Heart left ventricle (tissue), 16 donors: ENCODE measurements at regions not wholly inside any gene's neighbourhood (a gene's known extent, or its start where the extent isn't known, plus 50 kb on each side); places are given as distances from the start of the nearest gene placed in this dataset.

Experiments
- ATAC-seq, 4 donors: fragments of 200-7000 bp; cut with Tn5 transposase; one replicate each; pipeline ENCODE4 v1.9.1; 2020 to 2022; ENCODE audit warnings: moderate library complexity in 4 of 4, mild to moderate bottlenecking in 3 of 4, moderate number of reproducible peaks in 1 of 4
- DNase-seq, 5 donors: peaks; one replicate each; pipeline ENCODE4 v3.0.0-alpha.2; 2020
- H3K27ac ChIP-seq, 12 donors: fragments of 200-600 bp; sonication (generic) in 4 of 12; one replicate each; pipeline versions ENCODE4 v1.5.0 to v1.8.0; 2016 to 2022; ENCODE audit warnings: mild to moderate bottlenecking in 2 of 12
- H3K27me3 ChIP-seq, 9 donors: fragments of 200-600 bp; sonication (generic) in 2 of 9; one replicate each; pipeline versions ENCODE4 v1.5.1 to v1.8.0; 2016 to 2022; ENCODE audit warnings: mild to moderate bottlenecking in 3 of 9
- H3K36me3 ChIP-seq, 9 donors: fragments of 200-600 bp; sonication (generic) in 2 of 9; one replicate each; pipeline versions ENCODE4 v1.5.0 to v1.8.0; 2018 to 2022; ENCODE audit warnings: mild to moderate bottlenecking in 2 of 9
- H3K4me1 ChIP-seq, 12 donors: fragments of 200-600 bp; sonication (generic) in 4 of 12; one replicate each; pipeline versions ENCODE4 v1.5.0 to v1.8.0; 2016 to 2022; ENCODE audit warnings: mild to moderate bottlenecking in 3 of 12
- H3K4me3 ChIP-seq, 12 donors: fragments of 200-600 bp; sonication (generic) in 4 of 12; one replicate each; pipeline versions ENCODE4 v1.5.0 to v1.8.0; 2017 to 2022; ENCODE audit warnings: mild to moderate bottlenecking in 9 of 12, moderate library complexity in 4 of 12
- H3K9me3 ChIP-seq, 12 donors: fragments of 200-600 bp; sonication (generic) in 4 of 12; one replicate each; pipeline versions ENCODE4 v1.5.0 to v1.8.0; 2016 to 2022; ENCODE audit warnings: mild to moderate bottlenecking in 1 of 12
- POLR2A ChIP-seq, 2 donors: fragments of 450-650 bp; IDR thresholded peaks; one replicate each; pipeline ENCODE4 v1.6.1; 2017; ENCODE audit warnings: antibody characterized with exemption in 2 of 2, mild to moderate bottlenecking in 2 of 2, moderate library complexity in 2 of 2
- WGBS, 4 donors: extraction: QIAGEN DNeasy Blood & Tissue Kit in 2 of 4; methylation state at CpG; one replicate each; pipeline versions ENCODE4 v1.1.5 to v1.1.7; 2013 to 2018; 5-methylcytosine and 5-hydroxymethylcytosine counted together
- intact Hi-C, 10 donors: fragments of 100-400 bp; cut with DNase I; formaldehyde crosslinking; loops; one replicate each; pipeline versions ENCODE4 v1.11.1 to v1.14.2; 2022
- TF ChIP-seq, protein P1 (sequence below), 12 donors: fragments of 200-600 bp; sonication (generic) in 4 of 12; IDR thresholded peaks; one replicate each; pipeline versions ENCODE4 v1.5.0 to v1.8.0; 2018 to 2022; ENCODE audit warnings: antibody characterized with exemption in 12 of 12, mild to moderate bottlenecking in 5 of 12
- donor health status: ischemic (EF 13 %, LVEDD 7.1; RV severe dilation, severe dysfunction).
- donor health status: healthy with polysubstance abuse.
- donor health status: DM: no; HTN: yes; CAD: no.
- donor health status: DM: no; HTN: no; CAD: no.
- donor health status: ischemic (EF 25% LVEDD 6.9; RV normal size, moderate dysfunction).
- donor health status: ischemic (EF 25% LVEDD 5.7; RV mildly dilated, moderate dysfunction).
- donor health status: healthy.
- donor health status: DM: yes; HTN: yes; CAD: no.
- donor health status: ischemic (EF 35%, LVEDD 5.7; RV mildly dilated, moderate dysfunction).
- donor health status: nonischemic (EF 11% LVEDD 7.7; RV severe dilation, severe dysfunction).
- donor health status: DM: yes; HTN: yes; CAD: no.
- donor health status: PGD.
- donor health status: ischemic (EF 29% LVEDD 5.4; RV normal size, mild dysfunction).
- donor health status: nonischemic (EF 23%, LVEDD 6.1; RV moderate dilation, normal function).

DNA sequence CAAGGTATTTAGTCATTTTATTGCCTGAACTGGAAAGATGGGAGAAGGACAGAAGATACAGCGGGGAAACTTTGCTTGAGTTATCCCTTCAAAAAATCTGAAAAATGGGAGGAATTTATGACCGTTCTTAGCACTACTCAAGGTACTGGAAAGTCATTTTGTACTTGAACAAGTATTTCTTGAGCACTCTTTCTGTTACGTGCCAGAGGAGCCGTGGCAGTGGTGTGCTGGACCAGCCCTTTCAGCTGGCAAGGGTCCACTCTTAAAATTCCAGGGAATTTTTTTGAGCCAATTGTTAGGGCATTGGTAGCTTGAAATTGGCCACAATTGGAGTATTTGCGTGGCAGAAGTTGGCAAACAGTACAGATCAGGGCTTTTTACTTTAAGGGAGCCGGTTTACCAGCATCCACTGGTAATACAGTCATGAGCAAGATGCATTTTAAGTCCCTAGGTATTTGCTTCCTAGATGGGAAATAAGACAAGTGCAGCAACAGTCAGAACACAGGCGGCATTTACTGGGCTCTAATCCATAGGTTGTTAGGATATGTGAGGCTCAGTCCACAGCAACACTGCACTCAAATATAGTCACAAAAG, 145.9 kb upstream of the ST8SIA2 start:
- H3K27me3 ChIP-seq = peaks cover 0 to 9% (median 0%) of the 10 kb centered on the region in 9 donors
- ATAC-seq (no peak), DNase-seq (no peak)
- no peaks in the 10 kb centered on the region for H3K9me3 ChIP-seq
- no peak overlapping the region for H3K4me3 ChIP-seq
- H3K27ac ChIP-seq = no peak overlapping the region
- 82 to 85% (median 83%) methylated on average over 7 of the region's 7 CpGs for whole genome bisulfite sequencing, 4 donors
- no peaks in the 10 kb centered on the region for H3K36me3 ChIP-seq
- TF ChIP-seq POLR2A (IDR thresholded peaks at IDR 0.05) = no peak
- TF ChIP-seq, protein P1, sequence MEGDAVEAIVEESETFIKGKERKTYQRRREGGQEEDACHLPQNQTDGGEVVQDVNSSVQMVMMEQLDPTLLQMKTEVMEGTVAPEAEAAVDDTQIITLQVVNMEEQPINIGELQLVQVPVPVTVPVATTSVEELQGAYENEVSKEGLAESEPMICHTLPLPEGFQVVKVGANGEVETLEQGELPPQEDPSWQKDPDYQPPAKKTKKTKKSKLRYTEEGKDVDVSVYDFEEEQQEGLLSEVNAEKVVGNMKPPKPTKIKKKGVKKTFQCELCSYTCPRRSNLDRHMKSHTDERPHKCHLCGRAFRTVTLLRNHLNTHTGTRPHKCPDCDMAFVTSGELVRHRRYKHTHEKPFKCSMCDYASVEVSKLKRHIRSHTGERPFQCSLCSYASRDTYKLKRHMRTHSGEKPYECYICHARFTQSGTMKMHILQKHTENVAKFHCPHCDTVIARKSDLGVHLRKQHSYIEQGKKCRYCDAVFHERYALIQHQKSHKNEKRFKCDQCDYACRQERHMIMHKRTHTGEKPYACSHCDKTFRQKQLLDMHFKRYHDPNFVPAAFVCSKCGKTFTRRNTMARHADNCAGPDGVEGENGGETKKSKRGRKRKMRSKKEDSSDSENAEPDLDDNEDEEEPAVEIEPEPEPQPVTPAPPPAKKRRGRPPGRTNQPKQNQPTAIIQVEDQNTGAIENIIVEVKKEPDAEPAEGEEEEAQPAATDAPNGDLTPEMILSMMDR (IDR thresholded peaks at IDR 0.05) = no peak
- no peaks in the 10 kb centered on the region for H3K4me1 ChIP-seq
- intact Hi-C loops = no loop called here

- DNase-seq = no peak
- peak in 1 of 4 donors; percentile 31 for ATAC-seq
- Histone ChIP-seq H3K4me1 (peaks cover 0 to 6% (median 0%) of the 10 kb centered on the region in 12 donors), H3K27ac (no peak overlapping the region), H3K36me3 (no peaks in the 10 kb centered on the region), H3K4me3 (no peak overlapping the region), H3K27me3 (peaks cover 0 to 4% (median 0%) of the 10 kb centered on the region in 9 donors), H3K9me3 (peaks cover 0 to 8% (median 0%) of the 10 kb centered on the region in 12 donors)
- TF ChIP-seq POLR2A (IDR thresholded peaks at IDR 0.05) = no peak
- TF ChIP-seq, protein P1 (IDR thresholded peaks at IDR 0.05) = no peak
- intact Hi-C loops = loop anchor here in 1 of 10 donors (10.0 kb wide), 1 partner anchor 62 kb away; no protein-coding TSS in a partner anchor
- WGBS, 4 donors = 26 to 38% (median 31%) methylated on average over 14 of the region's 14 CpGs
Observed at GRCh38 chr15:92266796-92267685, 126.6 kb upstream of the ST8SIA2 start.

- intact Hi-C loops = loop anchor here in 1 of 10 donors (10.0 kb wide), 1 partner anchor 64 kb away; no protein-coding TSS in a partner anchor
- Histone ChIP-seq H3K27ac (no peak overlapping the region), H3K9me3 (no peaks in the 10 kb centered on the region), H3K4me1 (peaks cover 0 to 6% (median 0%) of the 10 kb centered on the region in 12 donors), H3K36me3 (no peaks in the 10 kb centered on the region), H3K27me3 (peaks cover 0 to 4% (median 0%) of the 10 kb centered on the region in 9 donors), H3K4me3 (no peak overlapping the region)
- DNase-seq (no peak), ATAC-seq (no peak)
- WGBS, 4 donors = 61 to 72% (median 67%) methylated on average over 3 of the region's 3 CpGs
- TF ChIP-seq, protein P1 (IDR thresholded peaks at IDR 0.05) = no peak
- TF ChIP-seq POLR2A (IDR thresholded peaks at IDR 0.05) = no peak
Observed at GRCh38 chr15:92268900-92269299, 124.8 kb upstream of the ST8SIA2 start.

DNA sequence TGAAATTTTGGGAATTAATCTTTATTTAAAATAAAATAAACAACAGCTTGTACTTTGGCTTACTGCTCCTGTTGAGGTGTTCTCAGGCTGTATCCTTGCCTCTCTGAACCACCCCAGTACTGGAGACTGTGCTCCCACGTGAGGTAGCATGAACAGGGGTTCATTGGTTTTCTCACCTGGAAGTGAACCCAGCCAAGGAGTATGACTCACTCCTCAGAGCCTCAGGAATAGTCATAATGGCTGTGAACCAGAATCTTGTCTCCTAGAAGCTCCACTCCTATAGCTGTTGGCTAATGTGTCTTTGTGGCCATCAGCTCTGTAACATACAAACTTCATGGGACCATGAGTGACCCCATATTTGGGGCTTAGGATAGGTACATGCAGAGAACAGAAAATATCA, 122.5 kb upstream of the ST8SIA2 start:
- peaks cover 0 to 4% (median 0%) of the 10 kb centered on the region in 9 donors for H3K27me3 ChIP-seq
- H3K4me3 ChIP-seq = no peak overlapping the region
- TF ChIP-seq, protein P1 (IDR thresholded peaks at IDR 0.05) = no peak
- TF ChIP-seq POLR2A (IDR thresholded peaks at IDR 0.05) = no peak
- H3K36me3 ChIP-seq = no peaks in the 10 kb centered on the region
- no peak for ATAC-seq
- intact Hi-C loops = no loop called here
- no peak for DNase-seq
- H3K27ac ChIP-seq = no peak overlapping the region
- no peaks in the 10 kb centered on the region for H3K9me3 ChIP-seq
- peaks cover 0 to 6% (median 0%) of the 10 kb centered on the region in 12 donors for H3K4me1 ChIP-seq
- 68 to 88% (median 71%) methylated on average over 1 of the region's 1 CpG for WGBS, 4 donors
